ENCODE measurements at regions not wholly inside any gene's neighbourhood (a gene's known extent, or its start where the extent isn't known, plus 50 kb on each side); places are given as distances from the start of the nearest gene placed in this dataset.

GRCh38 chr1:219792337-219793021, 135.9 kb downstream of the SLC30A10 start:
- H3K9me3 ChIP-seq (ENCODE audit: insufficient read depth, low read length) = 0 out of 2 replicates have a peak, but pooled peaks cover 7% of the 10 kb centered on the region
- H3K4me1 ChIP-seq (ENCODE audit: insufficient read depth, insufficient read length) = no peaks in the 10 kb centered on the region
- H3K36me3 ChIP-seq (ENCODE audit: insufficient read depth, insufficient read length, low read length) = no peaks in the 10 kb centered on the region
- no peak overlapping the region for H3K4me3 ChIP-seq (ENCODE audit: insufficient read length, low read depth)
- no peak for DNase-seq (ENCODE audit: low read depth, low spot score)
- no peak overlapping the region for H3K9ac ChIP-seq (ENCODE audit: insufficient read length, low read depth)
- no peaks in the 10 kb centered on the region for H3K27me3 ChIP-seq (ENCODE audit: insufficient read depth, insufficient read length)
- TF ChIP-seq SUZ12 (IDR thresholded peaks at IDR 0.05; ENCODE audit: extremely low read depth, insufficient read depth, insufficient read length) (no peak), ZNF274 (IDR thresholded peaks at IDR 0.05; ENCODE audit: low read depth, low read length) (no peak), YY1 (IDR thresholded peaks at IDR 0.05; ENCODE audit: insufficient read depth, insufficient read length) (no peak)

DNA sequence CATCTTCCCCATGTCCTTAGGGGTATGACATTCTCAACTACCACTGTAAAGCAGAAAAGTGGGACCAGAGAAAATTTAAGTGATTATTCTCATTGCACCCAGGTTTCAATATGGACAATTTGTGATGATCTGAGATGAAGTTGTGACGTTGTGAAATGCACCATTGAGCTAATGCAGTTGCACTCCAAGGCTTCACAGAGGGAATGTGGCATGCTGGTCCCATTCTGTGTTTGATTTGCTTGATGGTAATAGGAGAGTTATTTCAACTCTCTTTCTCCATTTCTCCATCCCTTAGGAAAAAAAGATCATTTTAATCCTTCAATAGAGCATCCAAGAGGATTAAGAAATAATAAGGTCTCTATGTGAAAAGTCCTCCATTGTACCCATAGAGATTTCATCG, 136.6 kb downstream of the SLC30A10 start:
- no peaks in the 10 kb centered on the region for H3K36me3 ChIP-seq (ENCODE audit: insufficient read depth, insufficient read length, low read length)
- H3K4me1 ChIP-seq (ENCODE audit: insufficient read depth, insufficient read length) = no peaks in the 10 kb centered on the region
- DNase-seq (ENCODE audit: low read depth, low spot score) = no peak
- H3K27me3 ChIP-seq (ENCODE audit: insufficient read depth, insufficient read length) = no peaks in the 10 kb centered on the region
- TF ChIP-seq ZNF274 (IDR thresholded peaks at IDR 0.05; ENCODE audit: low read depth, low read length) (no peak), YY1 (IDR thresholded peaks at IDR 0.05; ENCODE audit: insufficient read depth, insufficient read length) (no peak), SUZ12 (IDR thresholded peaks at IDR 0.05; ENCODE audit: extremely low read depth, insufficient read depth, insufficient read length) (no peak)
- 0 out of 2 replicates have a peak, but pooled peaks cover 7% of the 10 kb centered on the region for H3K9me3 ChIP-seq (ENCODE audit: insufficient read depth, low read length)
- no peak overlapping the region for H3K9ac ChIP-seq (ENCODE audit: insufficient read length, low read depth)
- no peak overlapping the region for H3K4me3 ChIP-seq (ENCODE audit: insufficient read length, low read depth)

GRCh38 chr1:219790834-219791615, 137.3 kb downstream of the SLC30A10 start:
- Histone ChIP-seq H3K9ac (ENCODE audit: insufficient read length, low read depth) (no peak overlapping the region), H3K4me3 (ENCODE audit: insufficient read length, low read depth) (no peak overlapping the region), H3K27me3 (ENCODE audit: insufficient read depth, insufficient read length) (no peaks in the 10 kb centered on the region), H3K36me3 (ENCODE audit: insufficient read depth, insufficient read length, low read length) (no peaks in the 10 kb centered on the region), H3K9me3 (ENCODE audit: insufficient read depth, low read length) (0 out of 2 replicates have a peak, but pooled peaks cover 7% of the 10 kb centered on the region), H3K4me1 (ENCODE audit: insufficient read depth, insufficient read length) (no peaks in the 10 kb centered on the region)
- no peak for DNase-seq (ENCODE audit: low read depth, low spot score)
- no peak for TF ChIP-seq ZNF274 (IDR thresholded peaks at IDR 0.05; ENCODE audit: low read depth, low read length)
- TF ChIP-seq SUZ12 (IDR thresholded peaks at IDR 0.05; ENCODE audit: extremely low read depth, insufficient read depth, insufficient read length) = no peak
- TF ChIP-seq YY1 (IDR thresholded peaks at IDR 0.05; ENCODE audit: insufficient read depth, insufficient read length) = no peak

GRCh38 chr1:219788700-219789099, 139.7 kb downstream of the SLC30A10 start:
- no peaks in the 10 kb centered on the region for H3K36me3 ChIP-seq (ENCODE audit: insufficient read depth, insufficient read length, low read length)
- H3K9ac ChIP-seq (ENCODE audit: insufficient read length, low read depth) = no peak overlapping the region
- H3K27me3 ChIP-seq (ENCODE audit: insufficient read depth, insufficient read length) = no peaks in the 10 kb centered on the region
- H3K9me3 ChIP-seq (ENCODE audit: insufficient read depth, low read length) = 0 out of 2 replicates have a peak, but pooled peaks cover 7% of the 10 kb centered on the region
- H3K4me3 ChIP-seq (ENCODE audit: insufficient read length, low read depth) = no peak overlapping the region
- no peaks in the 10 kb centered on the region for H3K4me1 ChIP-seq (ENCODE audit: insufficient read depth, insufficient read length)
- TF ChIP-seq YY1 (IDR thresholded peaks at IDR 0.05; ENCODE audit: insufficient read depth, insufficient read length) = no peak
- TF ChIP-seq ZNF274 (IDR thresholded peaks at IDR 0.05; ENCODE audit: low read depth, low read length) = no peak
- no peak for TF ChIP-seq SUZ12 (IDR thresholded peaks at IDR 0.05; ENCODE audit: extremely low read depth, insufficient read depth, insufficient read length)
- no peak for DNase-seq (ENCODE audit: low read depth, low spot score)

GRCh38 chr1:219788091-219788490, 140.3 kb downstream of the SLC30A10 start:
- Histone ChIP-seq H3K9ac (ENCODE audit: insufficient read length, low read depth) (no peak overlapping the region), H3K4me3 (ENCODE audit: insufficient read length, low read depth) (no peak overlapping the region), H3K4me1 (ENCODE audit: insufficient read depth, insufficient read length) (no peaks in the 10 kb centered on the region), H3K27me3 (ENCODE audit: insufficient read depth, insufficient read length) (no peaks in the 10 kb centered on the region), H3K9me3 (ENCODE audit: insufficient read depth, low read length) (0 out of 2 replicates have a peak, but pooled peaks cover 7% of the 10 kb centered on the region), H3K36me3 (ENCODE audit: insufficient read depth, insufficient read length, low read length) (no peaks in the 10 kb centered on the region)
- DNase-seq (ENCODE audit: low read depth, low spot score) = no peak
- TF ChIP-seq SUZ12 (IDR thresholded peaks at IDR 0.05; ENCODE audit: extremely low read depth, insufficient read depth, insufficient read length) (no peak), ZNF274 (IDR thresholded peaks at IDR 0.05; ENCODE audit: low read depth, low read length) (no peak), YY1 (IDR thresholded peaks at IDR 0.05; ENCODE audit: insufficient read depth, insufficient read length) (no peak)

GRCh38 chr1:219784660-219785381, 143.5 kb downstream of the SLC30A10 start:
- Histone ChIP-seq H3K4me1 (ENCODE audit: insufficient read depth, insufficient read length) (no peaks in the 10 kb centered on the region), H3K4me3 (ENCODE audit: insufficient read length, low read depth) (no peak overlapping the region), H3K9ac (ENCODE audit: insufficient read length, low read depth) (no peak overlapping the region), H3K27me3 (ENCODE audit: insufficient read depth, insufficient read length) (no peaks in the 10 kb centered on the region), H3K36me3 (ENCODE audit: insufficient read depth, insufficient read length, low read length) (no peaks in the 10 kb centered on the region), H3K9me3 (ENCODE audit: insufficient read depth, low read length) (0 out of 2 replicates have a peak, but pooled peaks cover 7% of the 10 kb centered on the region)
- TF ChIP-seq SUZ12 (IDR thresholded peaks at IDR 0.05; ENCODE audit: extremely low read depth, insufficient read depth, insufficient read length) (no peak), ZNF274 (IDR thresholded peaks at IDR 0.05; ENCODE audit: low read depth, low read length) (no peak), YY1 (IDR thresholded peaks at IDR 0.05; ENCODE audit: insufficient read depth, insufficient read length) (no peak)
- DNase-seq (ENCODE audit: low read depth, low spot score) = no peak
